ENCODE measurements at regions not wholly inside any gene's neighbourhood (a gene's known extent, or its start where the extent isn't known, plus 50 kb on each side); places are given as distances from the start of the nearest gene placed in this dataset.

GRCh38 chr13:33934951-33935371, 117.0 kb downstream of the RFC3 start:
- TF ChIP-seq CTCF (IDR thresholded peaks at IDR 0.05; ENCODE audit: low read depth, low read length), result no peak
- no peak for TF ChIP-seq POLR2A (IDR thresholded peaks at IDR 0.05; ENCODE audit: extremely low read depth, insufficient read length)
- TF ChIP-seq, protein P1, sequence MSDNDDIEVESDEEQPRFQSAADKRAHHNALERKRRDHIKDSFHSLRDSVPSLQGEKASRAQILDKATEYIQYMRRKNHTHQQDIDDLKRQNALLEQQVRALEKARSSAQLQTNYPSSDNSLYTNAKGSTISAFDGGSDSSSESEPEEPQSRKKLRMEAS (IDR thresholded peaks at IDR 0.05; ENCODE audit: low read depth, low read length), result no peak
- no peak for TF ChIP-seq MYC (IDR thresholded peaks at IDR 0.05; ENCODE audit: low read depth, low read length)
